Dermis microvascular lymphatic vessel endothelial cell (primary cell): ENCODE measurements at regions not wholly inside any gene's neighbourhood (a gene's known extent, or its start where the extent isn't known, plus 50 kb on each side); places are given as distances from the start of the nearest gene placed in this dataset.

Source experiments
- DNase-seq, 2 donors: peaks; one replicate each; pipeline versions ENCODE4 v3.0.0 to v3.0.0-alpha.2; 2010; ENCODE audit warnings: low read depth in 2 of 2

DNA sequence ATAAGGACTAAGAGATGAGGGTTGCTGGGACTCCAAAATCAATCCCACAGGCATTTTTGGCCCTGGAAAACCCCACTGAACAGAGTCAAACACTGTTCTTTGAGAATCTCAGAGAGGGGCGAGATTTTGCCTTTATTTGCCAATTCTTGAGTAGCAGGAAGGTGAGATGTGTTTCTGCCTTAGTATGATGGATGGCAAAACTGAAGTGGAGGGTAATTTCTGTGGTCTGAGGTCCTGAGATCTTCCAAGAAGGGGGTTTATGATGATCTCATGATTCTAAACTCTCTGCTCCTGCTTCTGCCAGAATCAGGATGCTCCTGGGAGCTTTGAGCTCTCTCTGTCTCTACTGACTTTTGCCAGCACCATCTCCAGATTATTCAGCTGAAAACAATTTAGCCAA is 174.8 kb upstream of the CLINT1 start:
- no peak for DNase-seq

DNA sequence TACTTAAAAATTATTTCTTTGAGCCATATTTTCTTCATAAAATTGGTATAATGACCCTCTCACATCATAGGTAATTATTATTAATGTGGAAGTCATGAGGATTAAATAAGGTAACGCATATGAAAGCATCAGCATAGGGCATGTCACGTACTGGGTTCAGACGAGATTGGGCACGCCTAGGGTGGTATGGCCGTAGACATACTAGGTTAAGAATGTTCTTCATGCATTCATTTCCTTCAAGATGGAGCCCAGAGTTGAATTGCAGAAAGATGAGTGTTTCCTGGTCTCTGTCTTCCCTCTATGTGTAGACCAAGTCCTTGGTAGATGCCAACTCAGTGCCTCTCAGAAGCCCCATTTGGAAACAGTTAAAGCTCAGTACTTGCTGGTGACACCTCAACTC is 174.1 kb upstream of the CLINT1 start:
- no peak for DNase-seq

- DNase-seq: no peak
Observed at GRCh38 chr5:158032246-158032645, 173.3 kb upstream of the CLINT1 start.

- DNase-seq: no peak
Observed at GRCh38 chr5:158027806-158028775, 169.1 kb upstream of the CLINT1 start.

GRCh38 chr5:158026304-158027031 is 167.5 kb upstream of the CLINT1 start:
- DNase-seq: no peak

DNA sequence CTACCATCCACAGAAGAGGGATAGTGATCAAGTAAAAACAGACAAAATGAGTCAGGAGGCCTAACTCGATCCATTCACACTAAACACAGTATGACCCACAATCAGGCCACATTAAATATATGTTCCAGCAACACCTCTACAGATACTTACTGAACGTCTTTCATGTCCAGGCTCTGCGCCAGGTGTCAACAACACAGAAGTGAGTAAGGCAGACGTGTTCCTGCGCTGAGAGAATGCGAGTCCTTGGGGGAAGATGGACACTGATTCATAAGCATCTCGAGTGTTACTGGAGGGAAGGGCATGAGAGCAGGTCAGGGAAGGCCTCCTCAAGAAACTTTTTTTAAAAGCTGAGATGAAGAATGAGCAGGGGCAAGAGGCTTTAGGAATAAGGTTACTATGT is 164.3 kb upstream of the CLINT1 start:
- DNase-seq: no peak

GRCh38 chr5:158022837-158023236 is 163.9 kb upstream of the CLINT1 start:
- no peak for DNase-seq

DNA sequence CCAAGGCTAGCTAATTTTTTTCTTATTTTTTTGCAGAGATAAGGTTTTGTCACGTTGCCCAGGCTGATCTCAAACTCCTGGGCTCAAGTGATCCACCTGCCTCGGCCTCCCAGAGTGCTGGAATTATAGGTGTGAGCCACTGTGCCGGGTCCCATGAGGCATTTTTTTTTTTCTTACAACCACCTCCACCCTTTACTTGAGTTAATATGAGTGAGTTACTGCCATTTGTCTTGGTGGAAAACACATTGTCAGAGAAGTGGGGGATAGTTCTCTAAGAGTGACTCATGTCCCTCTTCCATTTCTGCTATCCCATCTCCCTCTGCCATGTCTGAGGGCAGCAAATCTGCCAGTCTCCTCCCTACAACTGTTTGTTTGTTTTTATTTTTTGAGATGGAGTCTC is 163.4 kb upstream of the CLINT1 start:
- no peak for DNase-seq

DNA sequence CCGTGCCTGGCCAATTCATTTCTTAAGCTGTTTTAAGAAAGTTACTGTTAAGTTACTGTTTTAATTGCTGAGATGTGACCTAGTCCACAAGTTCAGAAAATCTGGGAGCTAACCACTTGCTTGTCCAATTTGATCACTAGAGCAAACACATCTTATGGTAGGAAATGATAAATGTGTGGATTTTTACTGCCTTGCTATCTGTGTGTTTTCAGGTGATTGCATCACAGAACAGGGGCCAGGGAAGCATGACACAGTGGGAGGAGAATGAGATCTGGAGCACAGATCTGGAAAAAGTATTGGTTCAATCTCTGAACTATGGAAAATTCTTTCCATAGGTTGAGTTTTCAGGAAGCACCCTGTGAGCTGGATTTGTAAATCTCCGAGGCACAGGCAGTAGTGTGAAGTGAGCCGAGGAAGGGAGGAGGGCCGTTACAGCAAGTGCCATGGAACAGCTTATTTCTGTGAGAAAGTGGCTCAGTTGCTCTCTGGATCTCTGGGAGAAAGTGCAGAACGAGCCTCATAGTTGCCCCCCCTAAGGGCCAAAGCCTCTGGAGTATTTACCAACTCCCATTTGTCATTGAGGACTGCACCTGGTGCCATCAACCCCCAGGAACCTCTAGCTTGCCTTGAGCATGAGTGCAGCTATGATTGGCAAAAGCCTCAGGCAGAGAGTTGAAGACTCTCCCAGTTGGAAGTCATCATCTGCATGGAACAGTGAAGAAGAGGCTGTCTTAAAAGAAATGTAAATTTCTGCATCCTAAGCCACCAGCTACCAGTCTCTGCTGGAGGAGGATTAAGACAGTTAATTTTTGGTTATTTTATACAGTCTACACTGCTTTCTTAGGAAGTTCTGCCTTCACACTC is 161.8 kb upstream of the CLINT1 start:
- no peak for DNase-seq

GRCh38 chr5:158017469-158017868 is 158.5 kb upstream of the CLINT1 start:
- no peak for DNase-seq

- no peak for DNase-seq
Observed at GRCh38 chr5:158014372-158014771, 155.4 kb upstream of the CLINT1 start.

DNA sequence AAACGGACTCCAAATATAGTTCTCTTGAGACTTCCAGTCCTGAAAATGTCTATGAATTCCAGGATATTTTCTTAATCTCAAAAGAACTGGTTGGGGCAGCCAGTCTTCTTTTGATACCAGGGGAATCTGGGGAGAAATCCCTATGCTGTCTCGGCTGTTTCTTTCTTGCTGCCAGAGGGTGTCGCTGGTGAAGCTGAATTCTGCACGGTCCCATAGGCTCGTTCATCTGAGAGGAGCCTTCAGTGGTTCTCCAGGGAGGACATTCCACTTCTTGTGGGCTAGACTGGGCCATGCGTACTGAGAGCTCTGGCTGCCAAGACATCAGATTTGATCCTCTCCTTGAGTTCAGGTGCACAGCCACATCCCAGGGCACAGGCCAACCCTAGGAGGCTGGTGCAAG is 155.0 kb upstream of the CLINT1 start:
- peak; percentile 5 to 62 for DNase-seq

DNA sequence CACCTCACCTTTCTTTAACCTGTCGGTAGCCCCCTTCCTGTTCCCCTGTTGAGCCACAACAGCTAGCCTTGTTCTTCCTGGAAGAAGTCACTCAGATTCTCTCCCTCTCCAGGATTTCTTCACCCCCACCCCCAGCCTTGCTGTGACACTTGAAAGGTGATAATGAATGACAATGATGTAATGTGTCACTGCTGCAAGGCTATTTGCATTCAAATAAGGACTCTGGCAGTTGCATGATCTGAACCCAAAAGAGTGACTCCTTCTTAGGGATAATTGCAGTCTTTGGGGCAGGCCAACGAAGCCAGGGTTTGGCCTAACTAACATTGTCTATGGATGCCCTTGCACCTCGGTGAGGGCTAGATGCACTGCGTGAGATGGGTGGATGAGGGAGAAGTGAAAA is 154.4 kb upstream of the CLINT1 start:
- DNase-seq: no peak

DNA sequence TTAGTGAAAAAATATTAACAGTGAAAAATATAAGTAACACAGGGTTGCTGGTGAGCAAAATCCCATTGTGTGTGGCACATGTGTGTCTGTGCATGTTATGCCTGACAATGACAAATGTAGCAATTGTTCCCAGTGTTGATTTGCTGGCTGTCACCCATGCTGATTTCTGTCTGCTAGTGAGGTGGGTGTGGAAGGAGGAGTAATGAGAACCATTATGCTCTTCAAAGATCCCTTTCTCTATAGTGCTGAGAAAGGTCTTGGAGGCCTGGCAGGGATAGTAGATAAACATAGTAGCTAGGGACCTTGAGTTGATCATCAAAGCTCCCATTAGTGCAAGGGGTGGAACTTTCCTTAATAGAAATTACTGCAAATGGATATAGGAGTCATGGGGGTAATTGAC is 152.5 kb upstream of the CLINT1 start:
- DNase-seq: no peak

GRCh38 chr5:158010831-158011230 is 151.9 kb upstream of the CLINT1 start:
- no peak for DNase-seq

DNA sequence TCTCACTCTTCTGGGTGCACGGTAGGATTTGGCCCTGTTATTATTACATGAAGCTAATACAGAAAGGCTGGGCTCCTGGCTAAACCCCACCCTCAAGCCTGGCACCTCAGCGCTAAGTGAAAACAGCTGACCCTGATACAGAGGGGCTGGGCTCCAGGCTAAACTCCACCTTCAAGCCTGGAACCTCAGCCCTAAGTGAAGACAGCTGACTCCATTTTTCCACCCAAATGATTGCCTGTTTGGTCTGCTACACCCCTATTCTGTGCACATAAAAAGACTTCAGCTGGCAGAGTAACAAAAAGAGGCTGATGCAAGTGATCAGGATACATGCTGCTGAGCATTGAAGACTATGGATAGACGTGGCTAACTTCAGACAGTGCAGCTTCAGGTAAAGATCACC is 148.4 kb upstream of the CLINT1 start:
- no peak for DNase-seq

DNA sequence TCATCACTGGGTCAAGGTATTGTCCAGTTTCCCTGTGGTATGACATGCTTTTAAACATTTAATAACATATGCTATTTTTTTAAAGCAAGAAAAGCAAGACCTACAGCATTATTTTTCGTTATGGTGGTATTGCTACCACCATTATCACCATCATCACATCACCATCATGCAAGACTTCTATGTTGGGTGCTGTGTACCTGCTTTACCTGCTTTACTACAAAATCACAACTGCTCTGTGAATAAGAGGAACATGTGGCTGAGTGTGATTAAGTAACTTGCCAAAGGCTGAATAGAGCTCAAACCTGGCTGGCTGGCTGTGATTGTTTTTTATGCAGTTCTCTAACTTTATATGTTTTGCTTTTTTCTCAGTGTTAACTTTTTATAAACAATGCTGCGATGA is 140.8 kb upstream of the CLINT1 start:
- no peak for DNase-seq

DNA sequence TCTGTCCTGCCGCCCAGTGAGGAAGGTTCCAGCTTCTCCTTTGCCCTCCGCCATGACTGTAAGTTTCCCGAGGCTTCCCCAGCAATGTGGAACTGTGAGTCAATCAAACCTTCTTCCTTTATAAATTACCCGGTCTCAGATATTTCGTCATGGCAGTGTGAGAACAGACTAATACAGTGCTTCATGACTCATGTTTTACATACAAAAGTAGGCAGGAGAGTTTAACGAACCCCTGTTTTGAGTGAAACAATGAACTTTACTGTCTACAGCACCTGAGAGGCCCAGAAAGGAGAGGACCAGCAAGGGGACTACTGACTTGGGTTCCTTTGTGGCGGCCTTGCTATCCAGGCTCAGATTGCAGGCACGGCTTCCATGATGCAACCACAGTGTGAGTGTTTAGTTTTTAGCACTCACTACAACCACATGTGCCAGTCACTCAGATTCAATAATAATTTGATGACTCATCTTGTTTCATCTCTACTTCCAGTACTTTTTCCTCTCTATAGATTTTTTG is 139.1 kb upstream of the CLINT1 start:
- DNase-seq: no peak

- peak; percentile 4 to 56 for DNase-seq
Observed at GRCh38 chr5:157994906-157995519, 136.1 kb upstream of the CLINT1 start.

DNA sequence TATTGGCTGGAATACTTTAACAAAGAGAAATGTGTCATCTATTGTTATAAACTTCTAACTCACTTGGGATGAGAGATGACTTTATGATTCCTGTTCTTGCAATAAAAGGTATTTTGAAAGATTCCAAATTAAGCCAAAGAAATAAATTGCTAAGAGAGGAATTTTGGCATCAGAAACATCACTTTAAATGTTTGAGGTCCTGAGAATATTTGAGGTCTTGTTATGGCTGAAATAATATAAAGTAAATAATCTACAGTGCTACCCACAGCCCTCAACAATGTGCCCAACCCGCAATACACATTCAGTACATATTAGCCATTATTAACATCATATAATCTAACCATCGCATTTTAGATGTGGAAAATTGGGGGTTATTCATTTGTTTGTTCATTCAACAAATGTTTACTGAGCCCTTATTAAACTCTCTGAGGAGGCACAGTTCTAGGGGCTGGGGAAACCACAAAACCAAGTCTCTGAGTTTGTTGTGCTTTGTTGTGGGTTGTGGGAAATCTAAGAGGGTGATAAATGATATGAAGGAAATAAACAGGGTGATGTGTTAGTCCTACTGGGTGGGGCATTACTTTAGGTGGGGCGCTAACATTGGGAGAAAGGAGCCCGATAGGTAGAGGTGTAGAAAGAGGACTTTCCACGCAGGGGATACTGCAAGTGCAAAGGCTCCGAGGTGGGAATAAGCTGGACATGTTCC is 135.2 kb upstream of the CLINT1 start:
- DNase-seq: no peak

DNA sequence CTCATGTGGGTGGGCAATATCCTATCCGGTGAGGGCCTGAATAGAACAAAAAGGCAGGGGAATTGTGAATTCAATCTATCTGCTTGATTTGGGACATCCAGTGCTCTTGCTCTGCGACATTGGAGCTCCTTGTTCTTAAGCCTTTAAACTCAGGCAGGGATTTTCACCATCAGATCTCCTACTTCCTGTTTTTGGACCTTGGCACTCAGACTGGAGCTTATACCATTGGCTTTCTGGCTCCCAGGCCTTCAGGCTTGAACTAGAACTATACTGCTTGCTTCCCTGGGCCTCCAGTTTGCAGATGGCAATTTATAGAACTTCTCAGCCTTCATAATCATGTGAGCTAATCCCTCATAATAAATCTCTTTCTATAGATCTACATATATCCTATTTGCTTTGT is 134.3 kb upstream of the CLINT1 start:
- DNase-seq: no peak
